ENCODE measurements at regions not wholly inside any gene's neighbourhood (a gene's known extent, or its start where the extent isn't known, plus 50 kb on each side); places are given as distances from the start of the nearest gene placed in this dataset.
A peak's percentile ranks its signal among the peaks of the same experiment; 100 is the strongest.

DNA sequence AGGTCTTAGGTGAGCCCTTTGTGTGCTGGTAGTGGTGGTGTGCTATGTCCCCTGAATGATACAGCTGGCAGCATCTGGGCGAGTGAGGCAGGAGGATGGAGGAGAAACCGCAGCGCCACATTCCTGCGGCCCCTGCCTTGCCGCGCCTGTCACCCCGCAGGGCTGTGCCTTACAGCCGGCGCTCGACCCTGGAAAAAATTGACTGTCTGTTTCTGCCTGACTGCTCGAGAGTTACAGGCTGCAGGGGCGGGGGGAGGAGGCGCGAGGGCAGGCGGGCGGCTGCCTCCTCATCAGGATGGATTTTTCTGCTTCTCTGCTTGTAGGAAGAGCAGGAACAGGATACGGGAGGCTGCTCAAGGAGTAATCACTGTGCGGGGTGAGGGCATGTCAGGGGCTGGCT, 443.4 kb downstream of the MIAT start:
- Mint-ChIP-seq H3K27me3 (ENCODE audit: low read depth) (peaks cover 35% of the 10 kb centered on the region), H3K9me3 (no peaks in the 10 kb centered on the region; a peak in 1 of 5 replicates), H3K36me3 (ENCODE audit: insufficient read depth in 1 of 3, low read depth in 3 of 3) (no peaks in the 10 kb centered on the region; a peak in 1 of 7 replicates), H3K4me3 (peak overlapping the region; percentile 21 to 38; a peak in 3 of 5 replicates), H3K4me1 (peaks cover 16 to 25% of the 10 kb centered on the region in 2 experiments), H3K27ac (0 out of 7 replicates have a peak overlapping the region, but pooled peaks of 1 of the 3 experiments have one; percentile 20)
- H4K91ac ChIP-seq (ENCODE audit: insufficient read length, low read depth, low read length) = no peak overlapping the region
- no peaks in the 10 kb centered on the region for H3K79me2 ChIP-seq (ENCODE audit: insufficient read depth, low read length)
- H2BK15ac ChIP-seq (ENCODE audit: low read depth, low read length) = no peak overlapping the region
- TF ChIP-seq, protein P1, sequence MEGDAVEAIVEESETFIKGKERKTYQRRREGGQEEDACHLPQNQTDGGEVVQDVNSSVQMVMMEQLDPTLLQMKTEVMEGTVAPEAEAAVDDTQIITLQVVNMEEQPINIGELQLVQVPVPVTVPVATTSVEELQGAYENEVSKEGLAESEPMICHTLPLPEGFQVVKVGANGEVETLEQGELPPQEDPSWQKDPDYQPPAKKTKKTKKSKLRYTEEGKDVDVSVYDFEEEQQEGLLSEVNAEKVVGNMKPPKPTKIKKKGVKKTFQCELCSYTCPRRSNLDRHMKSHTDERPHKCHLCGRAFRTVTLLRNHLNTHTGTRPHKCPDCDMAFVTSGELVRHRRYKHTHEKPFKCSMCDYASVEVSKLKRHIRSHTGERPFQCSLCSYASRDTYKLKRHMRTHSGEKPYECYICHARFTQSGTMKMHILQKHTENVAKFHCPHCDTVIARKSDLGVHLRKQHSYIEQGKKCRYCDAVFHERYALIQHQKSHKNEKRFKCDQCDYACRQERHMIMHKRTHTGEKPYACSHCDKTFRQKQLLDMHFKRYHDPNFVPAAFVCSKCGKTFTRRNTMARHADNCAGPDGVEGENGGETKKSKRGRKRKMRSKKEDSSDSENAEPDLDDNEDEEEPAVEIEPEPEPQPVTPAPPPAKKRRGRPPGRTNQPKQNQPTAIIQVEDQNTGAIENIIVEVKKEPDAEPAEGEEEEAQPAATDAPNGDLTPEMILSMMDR (conservative IDR thresholded peaks at IDR 0.05) = no peak
- no CpG with 5 or more reads among the region's 18 CpGs for WGBS (ENCODE audit: extremely low coverage, insufficient read length, low lambda C conversion rate)
- no peaks in the 10 kb centered on the region for H4K20me1 ChIP-seq (ENCODE audit: control insufficient read depth, insufficient read depth, insufficient read length)
- no peak overlapping the region for H3K56ac ChIP-seq (ENCODE audit: insufficient read length, low read depth, low read length)
- no peak overlapping the region for H2AFZ ChIP-seq (ENCODE audit: low read length)
- H3K4me2 ChIP-seq (ENCODE audit: insufficient read depth, insufficient read length, low read length) = no peak overlapping the region
- H3K14ac ChIP-seq (ENCODE audit: insufficient read depth, low read length) = peak overlapping the region; percentile 33; the same call in 1 of the 2 replicates
- H2BK5ac ChIP-seq (ENCODE audit: insufficient read length, low read length) = no peak overlapping the region
- H3K79me1 ChIP-seq (ENCODE audit: insufficient read depth, low read depth, low read length, poor library complexity, severe bottlenecking) = no peaks in the 10 kb centered on the region
- no peak overlapping the region for H4K5ac ChIP-seq (ENCODE audit: insufficient read length, low read depth, low read length)
- no peaks in the 10 kb centered on the region for H3K27me3 ChIP-seq (ENCODE audit: insufficient read depth, low read length)
- no peak overlapping the region for H2BK12ac ChIP-seq (ENCODE audit: insufficient read length, low read depth, low read length)
- no peak overlapping the region for H2AK5ac ChIP-seq (ENCODE audit: insufficient read length, low read length)
- no peak overlapping the region for H3K23ac ChIP-seq (ENCODE audit: insufficient read length, low read depth, low read length)
- H3K4ac ChIP-seq (ENCODE audit: low read depth, low read length) = no peak overlapping the region
- no peaks in the 10 kb centered on the region for H3K23me2 ChIP-seq (ENCODE audit: insufficient read length, low read depth, low read length, poor library complexity, severe bottlenecking)
- H3K4me1 ChIP-seq (ENCODE audit: insufficient read depth, low read length) = no peaks in the 10 kb centered on the region
- H3K9me3 ChIP-seq (ENCODE audit: control insufficient read depth, low read depth, low read length) = no peaks in the 10 kb centered on the region
- peak; percentile 57 for DNase-seq
- no peak overlapping the region for H4K8ac ChIP-seq (replicated peaks; ENCODE audit: insufficient read length, low read depth, low read length)
- no peak overlapping the region for H3T11ph ChIP-seq (ENCODE audit: low read length)
- H2BK20ac ChIP-seq (ENCODE audit: low read depth, low read length, poor library complexity, severe bottlenecking) = no peak overlapping the region
- H3K27ac ChIP-seq (ENCODE audit: insufficient read length, low read depth, low read length) = no peak overlapping the region
- no peak overlapping the region for H3K18ac ChIP-seq (ENCODE audit: insufficient read length, low read depth, low read length)
- no peak overlapping the region for H2BK120ac ChIP-seq (ENCODE audit: low read depth, low read length, poor library complexity, severe bottlenecking)
- no peak overlapping the region for H3K9ac ChIP-seq (ENCODE audit: extremely low read depth, insufficient read length, low read length)
